ENCODE measurements at regions not wholly inside any gene's neighbourhood (a gene's known extent, or its start where the extent isn't known, plus 50 kb on each side); places are given as distances from the start of the nearest gene placed in this dataset.

GRCh38 chr2:45127891-45128290, 118.6 kb upstream of the SIX2 start:
- no peaks in the 10 kb centered on the region for H3K36me3 ChIP-seq (ENCODE audit: control insufficient read depth in 2 of 2, insufficient read depth in 2 of 2, low read length in 2 of 2)
- H3K27me3 ChIP-seq (ENCODE audit: control insufficient read depth in 1 of 2, insufficient read depth in 2 of 2, low read length in 2 of 2), result no peaks in the 10 kb centered on the region
- H3K4me1 ChIP-seq (ENCODE audit: control insufficient read depth, insufficient read depth, low read length), result peaks cover 12% of the 10 kb centered on the region
- H3K27ac ChIP-seq (ENCODE audit: low read length), result no peak overlapping the region
- H3K9me3 ChIP-seq (ENCODE audit: control insufficient read depth in 2 of 2, low read length in 2 of 2), result no peaks in the 10 kb centered on the region
- H3K9ac ChIP-seq (ENCODE audit: low read length in 2 of 2), result no peak overlapping the region
- H3K4me3 ChIP-seq (ENCODE audit: low read length in 2 of 2), result no peak overlapping the region

- Histone ChIP-seq H3K9me3 (ENCODE audit: control insufficient read depth in 2 of 2, low read length in 2 of 2) (no peaks in the 10 kb centered on the region), H3K27me3 (ENCODE audit: control insufficient read depth in 1 of 2, insufficient read depth in 2 of 2, low read length in 2 of 2) (no peaks in the 10 kb centered on the region), H3K9ac (ENCODE audit: low read length in 2 of 2) (no peak overlapping the region), H3K36me3 (ENCODE audit: control insufficient read depth in 2 of 2, insufficient read depth in 2 of 2, low read length in 2 of 2) (no peaks in the 10 kb centered on the region), H3K4me3 (ENCODE audit: low read length in 2 of 2) (no peak overlapping the region), H3K27ac (ENCODE audit: low read length) (no peak overlapping the region), H3K4me1 (ENCODE audit: control insufficient read depth, insufficient read depth, low read length) (peaks cover 12% of the 10 kb centered on the region)
Measured at GRCh38 chr2:45127321-45127720, 118.1 kb upstream of the SIX2 start.

- Histone ChIP-seq H3K36me3 (ENCODE audit: control insufficient read depth in 2 of 2, insufficient read depth in 2 of 2, low read length in 2 of 2) (no peaks in the 10 kb centered on the region), H3K4me3 (ENCODE audit: low read length in 2 of 2) (no peak overlapping the region), H3K9ac (ENCODE audit: low read length in 2 of 2) (no peak overlapping the region), H3K9me3 (ENCODE audit: control insufficient read depth in 2 of 2, low read length in 2 of 2) (no peaks in the 10 kb centered on the region), H3K4me1 (ENCODE audit: control insufficient read depth, insufficient read depth, low read length) (peaks cover 12% of the 10 kb centered on the region), H3K27ac (ENCODE audit: low read length) (no peak overlapping the region), H3K27me3 (ENCODE audit: control insufficient read depth in 1 of 2, insufficient read depth in 2 of 2, low read length in 2 of 2) (no peaks in the 10 kb centered on the region)
Measured at GRCh38 chr2:45125232-45125631, 116.0 kb upstream of the SIX2 start.

GRCh38 chr2:45124456-45124855, 115.2 kb upstream of the SIX2 start:
- H3K4me3 ChIP-seq (ENCODE audit: low read length in 2 of 2), result no peak overlapping the region
- no peaks in the 10 kb centered on the region for H3K9me3 ChIP-seq (ENCODE audit: control insufficient read depth in 2 of 2, low read length in 2 of 2)
- no peaks in the 10 kb centered on the region for H3K27me3 ChIP-seq (ENCODE audit: control insufficient read depth in 1 of 2, insufficient read depth in 2 of 2, low read length in 2 of 2)
- H3K4me1 ChIP-seq (ENCODE audit: control insufficient read depth, insufficient read depth, low read length), result peaks cover 12% of the 10 kb centered on the region
- H3K9ac ChIP-seq (ENCODE audit: low read length in 2 of 2), result no peak overlapping the region
- no peaks in the 10 kb centered on the region for H3K36me3 ChIP-seq (ENCODE audit: control insufficient read depth in 2 of 2, insufficient read depth in 2 of 2, low read length in 2 of 2)
- H3K27ac ChIP-seq (ENCODE audit: low read length), result no peak overlapping the region

GRCh38 chr2:45123521-45124191, 114.4 kb upstream of the SIX2 start:
- H3K9me3 ChIP-seq (ENCODE audit: control insufficient read depth in 2 of 2, low read length in 2 of 2), result no peaks in the 10 kb centered on the region
- no peak overlapping the region for H3K27ac ChIP-seq (ENCODE audit: low read length)
- H3K4me1 ChIP-seq (ENCODE audit: control insufficient read depth, insufficient read depth, low read length), result peaks cover 9% of the 10 kb centered on the region
- no peak overlapping the region for H3K9ac ChIP-seq (ENCODE audit: low read length in 2 of 2)
- no peaks in the 10 kb centered on the region for H3K36me3 ChIP-seq (ENCODE audit: control insufficient read depth in 2 of 2, insufficient read depth in 2 of 2, low read length in 2 of 2)
- H3K27me3 ChIP-seq (ENCODE audit: control insufficient read depth in 1 of 2, insufficient read depth in 2 of 2, low read length in 2 of 2), result no peaks in the 10 kb centered on the region
- H3K4me3 ChIP-seq (ENCODE audit: low read length in 2 of 2), result no peak overlapping the region

GRCh38 chr2:45123065-45123464, 113.8 kb upstream of the SIX2 start:
- Histone ChIP-seq H3K36me3 (ENCODE audit: control insufficient read depth in 2 of 2, insufficient read depth in 2 of 2, low read length in 2 of 2) (no peaks in the 10 kb centered on the region), H3K9ac (ENCODE audit: low read length in 2 of 2) (no peak overlapping the region), H3K4me3 (ENCODE audit: low read length in 2 of 2) (no peak overlapping the region), H3K27ac (ENCODE audit: low read length) (no peak overlapping the region), H3K4me1 (ENCODE audit: control insufficient read depth, insufficient read depth, low read length) (peaks cover 4% of the 10 kb centered on the region), H3K9me3 (ENCODE audit: control insufficient read depth in 2 of 2, low read length in 2 of 2) (no peaks in the 10 kb centered on the region), H3K27me3 (ENCODE audit: control insufficient read depth in 1 of 2, insufficient read depth in 2 of 2, low read length in 2 of 2) (no peaks in the 10 kb centered on the region)

GRCh38 chr2:45121236-45121927, 112.1 kb upstream of the SIX2 start:
- no peaks in the 10 kb centered on the region for H3K36me3 ChIP-seq (ENCODE audit: control insufficient read depth in 2 of 2, insufficient read depth in 2 of 2, low read length in 2 of 2)
- H3K9me3 ChIP-seq (ENCODE audit: control insufficient read depth in 2 of 2, low read length in 2 of 2), result no peaks in the 10 kb centered on the region
- H3K4me3 ChIP-seq (ENCODE audit: low read length in 2 of 2), result no peak overlapping the region
- no peaks in the 10 kb centered on the region for H3K4me1 ChIP-seq (ENCODE audit: control insufficient read depth, insufficient read depth, low read length)
- H3K9ac ChIP-seq (ENCODE audit: low read length in 2 of 2), result no peak overlapping the region
- H3K27me3 ChIP-seq (ENCODE audit: control insufficient read depth in 1 of 2, insufficient read depth in 2 of 2, low read length in 2 of 2), result no peaks in the 10 kb centered on the region
- no peak overlapping the region for H3K27ac ChIP-seq (ENCODE audit: low read length)

GRCh38 chr2:45120546-45120945, 111.3 kb upstream of the SIX2 start:
- no peak overlapping the region for H3K27ac ChIP-seq (ENCODE audit: low read length)
- no peaks in the 10 kb centered on the region for H3K9me3 ChIP-seq (ENCODE audit: control insufficient read depth in 2 of 2, low read length in 2 of 2)
- no peaks in the 10 kb centered on the region for H3K36me3 ChIP-seq (ENCODE audit: control insufficient read depth in 2 of 2, insufficient read depth in 2 of 2, low read length in 2 of 2)

GRCh38 chr2:45119855-45120254, 110.6 kb upstream of the SIX2 start:
- no peaks in the 10 kb centered on the region for H3K4me1 ChIP-seq (ENCODE audit: control insufficient read depth, insufficient read depth, low read length)
- no peaks in the 10 kb centered on the region for H3K36me3 ChIP-seq (ENCODE audit: control insufficient read depth in 2 of 2, insufficient read depth in 2 of 2, low read length in 2 of 2)
- no peak overlapping the region for H3K27ac ChIP-seq (ENCODE audit: low read length)
- no peak overlapping the region for H3K4me3 ChIP-seq (ENCODE audit: low read length in 2 of 2)
- H3K9me3 ChIP-seq (ENCODE audit: control insufficient read depth in 2 of 2, low read length in 2 of 2), result no peaks in the 10 kb centered on the region
- no peaks in the 10 kb centered on the region for H3K27me3 ChIP-seq (ENCODE audit: control insufficient read depth in 1 of 2, insufficient read depth in 2 of 2, low read length in 2 of 2)
- H3K9ac ChIP-seq (ENCODE audit: low read length in 2 of 2), result no peak overlapping the region

More at GRCh38 chr2:45120546-45120945, 111.3 kb upstream of the SIX2 start:
- no peaks in the 10 kb centered on the region for H3K27me3 ChIP-seq (ENCODE audit: control insufficient read depth in 1 of 2, insufficient read depth in 2 of 2, low read length in 2 of 2)
- no peak overlapping the region for H3K4me3 ChIP-seq (ENCODE audit: low read length in 2 of 2)
- no peaks in the 10 kb centered on the region for H3K4me1 ChIP-seq (ENCODE audit: control insufficient read depth, insufficient read depth, low read length)
- H3K9ac ChIP-seq (ENCODE audit: low read length in 2 of 2), result no peak overlapping the region

- H3K27me3 ChIP-seq (ENCODE audit: control insufficient read depth in 1 of 2, insufficient read depth in 2 of 2, low read length in 2 of 2), result no peaks in the 10 kb centered on the region
- no peaks in the 10 kb centered on the region for H3K36me3 ChIP-seq (ENCODE audit: control insufficient read depth in 2 of 2, insufficient read depth in 2 of 2, low read length in 2 of 2)
- no peak overlapping the region for H3K9ac ChIP-seq (ENCODE audit: low read length in 2 of 2)
Measured at GRCh38 chr2:45119038-45119437, 109.8 kb upstream of the SIX2 start.

GRCh38 chr2:45117383-45117782, 108.1 kb upstream of the SIX2 start:
- Histone ChIP-seq H3K9me3 (ENCODE audit: control insufficient read depth in 2 of 2, low read length in 2 of 2) (no peaks in the 10 kb centered on the region), H3K27me3 (ENCODE audit: control insufficient read depth in 1 of 2, insufficient read depth in 2 of 2, low read length in 2 of 2) (no peaks in the 10 kb centered on the region), H3K36me3 (ENCODE audit: control insufficient read depth in 2 of 2, insufficient read depth in 2 of 2, low read length in 2 of 2) (no peaks in the 10 kb centered on the region), H3K4me3 (ENCODE audit: low read length in 2 of 2) (no peak overlapping the region), H3K27ac (ENCODE audit: low read length) (no peak overlapping the region), H3K4me1 (ENCODE audit: control insufficient read depth, insufficient read depth, low read length) (no peaks in the 10 kb centered on the region), H3K9ac (ENCODE audit: low read length in 2 of 2) (no peak overlapping the region)

More at GRCh38 chr2:45119038-45119437, 109.8 kb upstream of the SIX2 start:
- Histone ChIP-seq H3K9me3 (ENCODE audit: control insufficient read depth in 2 of 2, low read length in 2 of 2) (no peaks in the 10 kb centered on the region), H3K27ac (ENCODE audit: low read length) (no peak overlapping the region), H3K4me3 (ENCODE audit: low read length in 2 of 2) (no peak overlapping the region), H3K4me1 (ENCODE audit: control insufficient read depth, insufficient read depth, low read length) (no peaks in the 10 kb centered on the region)
